HepG2 (cell line): ENCODE measurements at regions not wholly inside any gene's neighbourhood (a gene's known extent, or its start where the extent isn't known, plus 50 kb on each side); places are given as distances from the start of the nearest gene placed in this dataset.
"Not testable (repeated sequence)": the region's sequence is repeated elsewhere in the genome, so short reads cannot be mapped to it uniquely, and the experiment has no call there.

ENCODE experiments used
- ATAC-seq: fragments of 200-7000 bp; cut with Tn5 transposase; 3 replicates; pipeline ENCODE4 v1.9.1; 2020; ENCODE audit warnings: mild to moderate bottlenecking, moderate library complexity
- BruUV-seq: library from RNA; stranded (reverse); fragments of 400-500 nt; replicated peaks from 2 replicates; lab custom pipeline; 2021; lab: Mats Ljungman, UMichigan
- CTCF ChIA-PET: fragments of 300-600 bp; formaldehyde crosslinking; extraction: SDS; loops from one replicate; lab custom pipeline; 2021; ENCODE audit warnings: low total read pairs, inconsistent platforms, low intra/inter-chr PET ratio; lab: Yijun Ruan, JAX
- POLR2A ChIA-PET: fragments of 350-600 bp; sonication (Branson Sonifier 250); formaldehyde crosslinking; loops from one replicate; lab custom pipeline; 2020; ENCODE audit warnings: antibody characterized with exemption, inconsistent platforms; lab: Yijun Ruan, JAX
- DNase-seq: peaks from one replicate; pipeline ENCODE4 v3.0.0-alpha.2; 2015; ENCODE audit warnings: low spot score
- FAIRE-seq: peaks from 3 replicates; lab custom pipeline; 2011; peaks lifted over from hg19 to GRCh38; lab: Jason Lieb, UNC
- H2AFZ ChIP-seq: one replicate; pipeline ENCODE4 v1.6.1; 2011; ENCODE audit warnings: low read length, inconsistent platforms
- H3K27ac ChIP-seq: fragments of 300-600 bp; 3 replicates; pipeline ENCODE4 v1.8.0; 2011; ENCODE audit warnings: mixed run types, mild to moderate bottlenecking, mixed read lengths, low read length, inconsistent platforms; ENCODE audit not compliant: insufficient read depth; ENCODE audit errors: extremely low read length
- H3K27me3 ChIP-seq, 2 experiments: fragments of 200-600 bp in 1 of 2; 2 replicates in 1 of 2; 3 replicates in 1 of 2; pipeline versions ENCODE4 v1.6.0 to v1.8.0; 2011; ENCODE audit warnings: low read length in 2 of 2, mild to moderate bottlenecking in 2 of 2, moderate library complexity in 2 of 2, inconsistent platforms in 1 of 2; ENCODE audit not compliant: insufficient read depth in 2 of 2, control insufficient read depth in 1 of 2
- H3K36me3 ChIP-seq, 2 experiments: fragments of 200-600 bp in 1 of 2; replicated peaks in 1 of 2; 2 replicates in 1 of 2; 3 replicates in 1 of 2; pipeline versions ENCODE4 v1.5.1 to v1.8.0; 2011; ENCODE audit warnings: low read length in 2 of 2, inconsistent platforms in 1 of 2; ENCODE audit not compliant: insufficient read depth in 2 of 2, control insufficient read depth in 1 of 2
- H3K4me1 ChIP-seq: 2 replicates; pipeline ENCODE4 v1.5.1; 2012; ENCODE audit warnings: low read length, inconsistent platforms; ENCODE audit not compliant: insufficient read depth
- H3K4me2 ChIP-seq: 2 replicates; pipeline ENCODE4 v1.6.0; 2011; ENCODE audit warnings: low read depth, low read length, inconsistent platforms
- H3K4me3 ChIP-seq, 3 experiments: fragments of 200-600 bp in 1 of 3; sonication (generic), shearing (Covaris generic) in 1 of 3; replicated peaks in 1 of 3; 2 replicates each; pipeline ENCODE4 v1.5.1; 2011 to 2016; ENCODE audit warnings: low read length in 3 of 3, inconsistent platforms in 2 of 3, low read depth in 2 of 3, mild to moderate bottlenecking in 2 of 3, control low read depth in 1 of 3, mixed read lengths in 1 of 3; ENCODE audit not compliant: insufficient read depth in 1 of 3
- H3K79me2 ChIP-seq: one replicate; pipeline ENCODE4 v1.6.1; 2011; ENCODE audit warnings: low read length, inconsistent platforms; ENCODE audit not compliant: insufficient read depth
- H3K9ac ChIP-seq: 2 replicates; pipeline ENCODE4 v1.6.0; 2011; ENCODE audit warnings: mild to moderate bottlenecking, low read depth, low read length, inconsistent platforms; ENCODE audit not compliant: insufficient read depth
- H3K9me3 ChIP-seq: 2 replicates; pipeline ENCODE4 v1.5.1; 2012; ENCODE audit warnings: mild to moderate bottlenecking, low read length
- H4K20me1 ChIP-seq: 2 replicates; pipeline ENCODE4 v1.6.0; 2011; ENCODE audit warnings: inconsistent platforms, mild to moderate bottlenecking, low read length, moderate library complexity; ENCODE audit not compliant: insufficient read depth
- ARHGAP35 ChIP-seq: sonication (generic); formaldehyde crosslinking; IDR thresholded peaks from 2 replicates; pipeline ENCODE4 v1.9.0; 2022; ENCODE audit warnings: mild to moderate bottlenecking, inconsistent platforms, moderate library complexity, missing genetic modification reagents, borderline replicate concordance
- CSRNP1 ChIP-seq: sonication (generic); formaldehyde crosslinking; IDR thresholded peaks from 2 replicates; pipeline ENCODE4 v1.8.1; 2023; ENCODE audit warnings: mild to moderate bottlenecking, missing genetic modification reagents
- EZH2 ChIP-seq: conservative IDR thresholded peaks from 2 replicates; pipeline ENCODE4 v1.6.1; 2012; ENCODE audit warnings: mild to moderate bottlenecking, low read depth, low read length, moderate library complexity
- KAT2B ChIP-seq: fragments of 150-350 bp; IDR thresholded peaks from 2 replicates; pipeline ENCODE4 v1.6.1; 2014; ENCODE audit warnings: low read depth, low read length, borderline replicate concordance
- MBD4 ChIP-seq: IDR thresholded peaks from 2 replicates; pipeline ENCODE4 v1.6.1; 2012; ENCODE audit warnings: low read length, inconsistent platforms, borderline replicate concordance
- MIXL1 ChIP-seq: IDR thresholded peaks from 2 replicates; pipeline ENCODE4 v1.6.1; 2016
- MXD1 ChIP-seq: sonication (generic); formaldehyde crosslinking; IDR thresholded peaks from 2 replicates; pipeline ENCODE4 v1.4.0; 2020; ENCODE audit warnings: mild to moderate bottlenecking, missing genetic modification reagents
- RBM22 ChIP-seq: fragments of 200-400 bp; formaldehyde crosslinking; optimal IDR thresholded peaks from 2 replicates; pipeline ENCODE3; 2017; ENCODE audit warnings: mild to moderate bottlenecking, low read length, moderate library complexity
- RXRB ChIP-seq: IDR thresholded peaks from 2 replicates; pipeline ENCODE4 v1.6.1; 2016; ENCODE audit warnings: borderline replicate concordance, missing genetic modification reagents, missing compliant biosample characterization
- TRIM22 ChIP-seq: fragments of 450-650 bp; IDR thresholded peaks from 2 replicates; pipeline ENCODE4 v1.6.1; 2017
- ZFP37 ChIP-seq: sonication (generic); formaldehyde crosslinking; IDR thresholded peaks from 2 replicates; pipeline ENCODE4 v1.4.0; 2020; ENCODE audit warnings: missing genetic modification reagents, borderline replicate concordance
- ZNF3 ChIP-seq: IDR thresholded peaks from 2 replicates; pipeline ENCODE4 v1.7.0; 2017; ENCODE audit warnings: inconsistent platforms
- ZNF558 ChIP-seq: sonication (generic); formaldehyde crosslinking; IDR thresholded peaks from 2 replicates; pipeline ENCODE4 v1.9.0; 2022; ENCODE audit warnings: mild to moderate bottlenecking, missing genetic modification reagents, borderline replicate concordance
- ZSCAN12 ChIP-seq: sonication (generic); formaldehyde crosslinking; IDR thresholded peaks from 2 replicates; pipeline ENCODE4 v1.9.0; 2021; ENCODE audit warnings: mild to moderate bottlenecking, missing genetic modification reagents
- ZZZ3 ChIP-seq: sonication (generic); formaldehyde crosslinking; IDR thresholded peaks from 2 replicates; pipeline ENCODE4 v1.4.0; 2020; ENCODE audit warnings: missing genetic modification reagents, mild to moderate bottlenecking, borderline replicate concordance
- WGBS: methylation state at CpG from one replicate; pipeline ENCODE4 v1.1.6; 2017; ENCODE audit warnings: low lambda C conversion rate; 5-methylcytosine and 5-hydroxymethylcytosine counted together
- in situ Hi-C: cut with HindIII; loops from 2 replicates; pipeline ENCODE4 v1.10.0; 2017; ENCODE audit warnings: low pct_unique_long_range_greater_than_20kb; ENCODE audit not compliant: extremely low pct_ligation_motif_present
- intact Hi-C: fragments of 100-400 bp; cut with micrococcal nuclease; formaldehyde crosslinking; loops from one replicate; pipeline ENCODE4 v1.10.0; 2022; ENCODE audit not compliant: unreplicated experiment

- in situ Hi-C loops = not testable (repeated sequence)
Observed at GRCh38 chrX:13186643-13187042, 133.2 kb downstream of the ATXN3L start.

GRCh38 chrX:13180807-13181206 lies 136.4 kb upstream of the FAM9C start:
- POLR2A ChIA-PET = no interaction called here
- H2AFZ ChIP-seq = no peak overlapping the region
- H4K20me1 ChIP-seq = no peaks in the 10 kb centered on the region
- DNase-seq (no peak), FAIRE-seq (no peak), ATAC-seq (no peak)
- intact Hi-C loops (no loop called here), in situ Hi-C loops (no loop called here)
- no peaks in the 10 kb centered on the region for H3K79me2 ChIP-seq
- CTCF ChIA-PET = no interaction called here
- BruUV-seq = no TSS peak
- WGBS = 0% methylated on average over 1 of the region's 2 CpGs
- H3K9ac ChIP-seq = no peak overlapping the region
- no peak overlapping the region for H3K27ac ChIP-seq
- H3K4me2 ChIP-seq = no peak overlapping the region
- no peaks in the 10 kb centered on the region for H3K9me3 ChIP-seq
- no peaks in the 10 kb centered on the region for H3K27me3 ChIP-seq
- no peaks in the 10 kb centered on the region for H3K36me3 ChIP-seq
- H3K4me3 ChIP-seq = no peak overlapping the region
- no peaks in the 10 kb centered on the region for H3K4me1 ChIP-seq
- TF ChIP-seq MXD1 (CRISPR knock-in tag) = no peak
- TF ChIP-seq ZZZ3 (CRISPR knock-in tag) = no peak
- TF ChIP-seq ZNF558 (CRISPR knock-in tag) = no peak
- TF ChIP-seq ZFP37 = no peak
- no peak for TF ChIP-seq EZH2
- TF ChIP-seq KAT2B = no peak
- TF ChIP-seq MIXL1 (CRISPR knock-in tag) = no peak
- no peak for TF ChIP-seq MBD4
- TF ChIP-seq RXRB (CRISPR knock-in tag) = no peak
- no peak for TF ChIP-seq ARHGAP35 (CRISPR knock-in tag)
- no peak for TF ChIP-seq TRIM22
- TF ChIP-seq ZNF3 = no peak
- no peak for TF ChIP-seq ZSCAN12 (CRISPR knock-in tag)
- no peak for TF ChIP-seq RBM22
- no peak for TF ChIP-seq CSRNP1 (CRISPR knock-in tag)

More at GRCh38 chrX:13186643-13187042, 133.2 kb downstream of the ATXN3L start:
- POLR2A ChIA-PET, intact Hi-C loops, BruUV-seq, ATAC-seq, H3K9ac ChIP-seq, H3K27me3 ChIP-seq, H3K27ac ChIP-seq, H3K9me3 ChIP-seq, H3K4me2 ChIP-seq, H3K4me3 ChIP-seq, H3K4me1 ChIP-seq, CTCF ChIA-PET, H3K79me2 ChIP-seq, FAIRE-seq, DNase-seq, H4K20me1 ChIP-seq, H3K36me3 ChIP-seq, H2AFZ ChIP-seq: not testable (repeated sequence)
- whole genome bisulfite sequencing = 29% methylated on average over 3 of the region's 3 CpGs
